H1 (cell line): ENCODE measurements at regions not wholly inside any gene's neighbourhood (a gene's known extent, or its start where the extent isn't known, plus 50 kb on each side); places are given as distances from the start of the nearest gene placed in this dataset.

Source experiments
- BCL11A ChIP-seq, 2 experiments: IDR thresholded peaks; one replicate each; pipeline ENCODE4 v1.6.1; 2011; ENCODE audit warnings: low read depth in 2 of 2, low read length in 2 of 2, mild to moderate bottlenecking in 2 of 2
- CHD2 ChIP-seq: IDR thresholded peaks from 2 replicates; pipeline ENCODE4 v1.6.1; 2012; ENCODE audit warnings: low read length, improper control_type of control experiment
- CTCF ChIP-seq, 3 experiments: IDR thresholded peaks; 1 replicate in 2 of 3; 2 replicates in 1 of 3; pipeline versions ENCODE4 v1.5.1 to v1.6.1; 2011; ENCODE audit warnings: low read length in 3 of 3, mild to moderate bottlenecking in 3 of 3, inconsistent platforms in 2 of 3, low read depth in 1 of 3, moderate library complexity in 1 of 3; ENCODE audit not compliant: insufficient read depth in 1 of 3; ENCODE audit errors: control extremely low read depth in 1 of 3
- EZH2 ChIP-seq: fragments of 200-600 bp; sonication (generic); IDR thresholded peaks from 2 replicates; pipeline ENCODE4 v1.7.1; 2012; ENCODE audit warnings: low read depth, mild to moderate bottlenecking, moderate library complexity, low read length, inconsistent platforms; ENCODE audit not compliant: severe bottlenecking
- POLR2A ChIP-seq, 2 experiments: IDR thresholded peaks; 1 replicate in 1 of 2; 2 replicates in 1 of 2; pipeline ENCODE4 v1.6.1; 2011; ENCODE audit warnings: low read depth in 2 of 2, low read length in 2 of 2, mild to moderate bottlenecking in 2 of 2; ENCODE audit errors: control extremely low read depth in 1 of 2
- POLR2AphosphoS5 ChIP-seq: IDR thresholded peaks from 2 replicates; pipeline ENCODE4 v1.6.1; 2011; ENCODE audit warnings: low read depth, low read length
- RAD21 ChIP-seq, 2 experiments: IDR thresholded peaks in 1 of 2; conservative IDR thresholded peaks in 1 of 2; 2 replicates each; pipeline ENCODE4 v1.6.1; 2011; ENCODE audit warnings: low read depth in 2 of 2, low read length in 2 of 2, improper control_type of control experiment in 1 of 2, inconsistent platforms in 1 of 2, mild to moderate bottlenecking in 1 of 2, moderate library complexity in 1 of 2
- RNF2 ChIP-seq: fragments of 200-900, 300-1000 bp; sonication (generic); IDR thresholded peaks from 2 replicates; pipeline ENCODE4 v1.7.1; 2016; ENCODE audit warnings: borderline replicate concordance, low read depth, mild to moderate bottlenecking, antibody characterized with exemption, low read length; ENCODE audit not compliant: poor library complexity, severe bottlenecking; ENCODE audit errors: missing control alignments
- SIN3A ChIP-seq, 2 experiments: IDR thresholded peaks in 1 of 2; conservative IDR thresholded peaks in 1 of 2; 2 replicates each; pipeline ENCODE4 v1.6.1; 2011 to 2012; ENCODE audit warnings: low read length in 2 of 2, improper control_type of control experiment in 1 of 2, low read depth in 1 of 2, mild to moderate bottlenecking in 1 of 2
- YY1 ChIP-seq: IDR thresholded peaks from 2 replicates; pipeline ENCODE4 v1.6.1; 2011; ENCODE audit warnings: low read depth, mild to moderate bottlenecking, low read length
- TF ChIP-seq, protein P1 (sequence below): IDR thresholded peaks from 2 replicates; pipeline ENCODE4 v1.6.1; 2012; ENCODE audit warnings: inconsistent platforms

- TF ChIP-seq RNF2 (no peak), RAD21 (IDR thresholded peaks at IDR 0.05 in 1 of 2, conservative IDR thresholded peaks at IDR 0.05 in 1 of 2; ENCODE audit: low read depth in 2 of 2, low read length in 2 of 2) (no peak), CTCF (IDR thresholded peaks at IDR 0.05; ENCODE audit: control extremely low read depth in 1 of 3, insufficient read depth in 1 of 3, low read depth in 1 of 3, low read length in 3 of 3) (no peak), POLR2AphosphoS5 (no peak), BCL11A (IDR thresholded peaks at IDR 0.05; ENCODE audit: low read depth in 2 of 2, low read length in 2 of 2) (no peak), SIN3A (conservative IDR thresholded peaks at IDR 0.05 in 1 of 2, IDR thresholded peaks at IDR 0.05 in 1 of 2; ENCODE audit: low read depth in 1 of 2, low read length in 2 of 2) (no peak), YY1 (no peak), POLR2A (IDR thresholded peaks at IDR 0.05; ENCODE audit: control extremely low read depth in 1 of 2, low read depth in 2 of 2, low read length in 2 of 2) (no peak), EZH2 (no peak), CHD2 (no peak)
- TF ChIP-seq, protein P1, sequence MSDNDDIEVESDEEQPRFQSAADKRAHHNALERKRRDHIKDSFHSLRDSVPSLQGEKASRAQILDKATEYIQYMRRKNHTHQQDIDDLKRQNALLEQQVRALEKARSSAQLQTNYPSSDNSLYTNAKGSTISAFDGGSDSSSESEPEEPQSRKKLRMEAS: no peak
These were observed 182.1 kb upstream of the CARD18 start for GRCh38 chr11:105321696-105322095.
